HFFc6 (cell line): ENCODE measurements at regions not wholly inside any gene's neighbourhood (a gene's known extent, or its start where the extent isn't known, plus 50 kb on each side); places are given as distances from the start of the nearest gene placed in this dataset.
A peak's percentile ranks its signal among the peaks of the same experiment; 100 is the strongest.

ENCODE experiments used
- DNase-seq: peaks from one replicate; pipeline ENCODE4 v3.0.0-alpha.2; 2018
- H3K27ac Mint-ChIP-seq: 2 replicates; pipeline ENCODE4 v1.8.0; 2020; ENCODE audit warnings: mild to moderate bottlenecking, mixed read lengths
- H3K27me3 Mint-ChIP-seq: 2 replicates; pipeline ENCODE4 v1.8.0; 2021; ENCODE audit warnings: mild to moderate bottlenecking, moderate library complexity, mixed read lengths; ENCODE audit not compliant: insufficient read depth
- H3K36me3 Mint-ChIP-seq: 2 replicates; pipeline ENCODE4 v1.8.0; 2021; ENCODE audit warnings: low read depth, mixed read lengths
- H3K4me1 Mint-ChIP-seq: 2 replicates; pipeline ENCODE4 v1.8.0; 2020; ENCODE audit warnings: low read depth, mixed read lengths
- H3K4me3 Mint-ChIP-seq: 2 replicates; pipeline ENCODE4 v1.8.0; 2020; ENCODE audit warnings: mild to moderate bottlenecking, moderate library complexity, mixed read lengths
- H3K9me3 Mint-ChIP-seq: 2 replicates; pipeline ENCODE4 v1.8.0; 2020; ENCODE audit warnings: mild to moderate bottlenecking, mixed read lengths
- CTCF ChIP-seq: fragments of 200-600 bp; sonication (generic); IDR thresholded peaks from 2 replicates; pipeline ENCODE4 v1.5.0; 2021; ENCODE audit warnings: antibody characterized with exemption, mild to moderate bottlenecking

- Mint-ChIP-seq H3K27me3 (no peaks in the 10 kb centered on the region; the same call in 1 of the 2 replicates), H3K27ac (no peak overlapping the region)
Measured at GRCh38 chr4:106588891-106589290, 220.3 kb upstream of the GIMD1 start.

GRCh38 chr4:106587558-106587957 lies 219.0 kb upstream of the GIMD1 start:
- H3K4me3 Mint-ChIP-seq, result peak overlapping the region; percentile 43
- no peak for TF ChIP-seq CTCF
- no peaks in the 10 kb centered on the region for H3K9me3 Mint-ChIP-seq
- peaks cover 59% of the 10 kb centered on the region for H3K4me1 Mint-ChIP-seq
- peak overlapping the region; percentile 69 for H3K27ac Mint-ChIP-seq
- DNase-seq, result peak; percentile 77
- no peaks in the 10 kb centered on the region; the same call in 1 of the 2 replicates for H3K27me3 Mint-ChIP-seq
- no peaks in the 10 kb centered on the region for H3K36me3 Mint-ChIP-seq

More at GRCh38 chr4:106588891-106589290, 220.3 kb upstream of the GIMD1 start:
- Mint-ChIP-seq H3K4me1 (peaks cover 46% of the 10 kb centered on the region), H3K36me3 (no peaks in the 10 kb centered on the region), H3K9me3 (no peaks in the 10 kb centered on the region), H3K4me3 (no peak overlapping the region)
- DNase-seq, result no peak
- TF ChIP-seq CTCF, result no peak

GRCh38 chr4:106585915-106586349 lies 217.4 kb upstream of the GIMD1 start:
- Mint-ChIP-seq H3K9me3 (no peaks in the 10 kb centered on the region), H3K27ac (peak overlapping the region; percentile 42; the same call in 1 of the 2 replicates), H3K36me3 (no peaks in the 10 kb centered on the region), H3K4me3 (peak overlapping the region; percentile 24; the same call in 1 of the 2 replicates), H3K4me1 (peaks cover 65% of the 10 kb centered on the region), H3K27me3 (no peaks in the 10 kb centered on the region; the same call in 1 of the 2 replicates)
- no peak for TF ChIP-seq CTCF
- DNase-seq, result no peak

GRCh38 chr4:106584337-106584989 lies 215.9 kb upstream of the GIMD1 start:
- Mint-ChIP-seq H3K36me3 (no peaks in the 10 kb centered on the region), H3K27ac (peak overlapping the region; percentile 85), H3K27me3 (no peaks in the 10 kb centered on the region), H3K4me3 (peak overlapping the region; percentile 59), H3K9me3 (no peaks in the 10 kb centered on the region), H3K4me1 (peaks cover 65% of the 10 kb centered on the region)
- DNase-seq, result no peak
- no peak for TF ChIP-seq CTCF

- Mint-ChIP-seq H3K4me1 (peaks cover 59% of the 10 kb centered on the region), H3K27ac (peak overlapping the region; percentile 85), H3K36me3 (no peaks in the 10 kb centered on the region), H3K9me3 (no peaks in the 10 kb centered on the region), H3K27me3 (no peaks in the 10 kb centered on the region), H3K4me3 (peak overlapping the region; percentile 59)
- DNase-seq, result peak; percentile 93
- TF ChIP-seq CTCF, result no peak
Measured at GRCh38 chr4:106583567-106583966, 215.0 kb upstream of the GIMD1 start.
